ENCODE measurements at regions not wholly inside any gene's neighbourhood (a gene's known extent, or its start where the extent isn't known, plus 50 kb on each side); places are given as distances from the start of the nearest gene placed in this dataset.

GRCh38 chr6:40661726-40662125 is 74.6 kb upstream of the LRFN2 start:
- TF ChIP-seq EZH2 (IDR thresholded peaks at IDR 0.05; ENCODE audit: insufficient read depth, low read length): no peak
- TF ChIP-seq, protein P1, sequence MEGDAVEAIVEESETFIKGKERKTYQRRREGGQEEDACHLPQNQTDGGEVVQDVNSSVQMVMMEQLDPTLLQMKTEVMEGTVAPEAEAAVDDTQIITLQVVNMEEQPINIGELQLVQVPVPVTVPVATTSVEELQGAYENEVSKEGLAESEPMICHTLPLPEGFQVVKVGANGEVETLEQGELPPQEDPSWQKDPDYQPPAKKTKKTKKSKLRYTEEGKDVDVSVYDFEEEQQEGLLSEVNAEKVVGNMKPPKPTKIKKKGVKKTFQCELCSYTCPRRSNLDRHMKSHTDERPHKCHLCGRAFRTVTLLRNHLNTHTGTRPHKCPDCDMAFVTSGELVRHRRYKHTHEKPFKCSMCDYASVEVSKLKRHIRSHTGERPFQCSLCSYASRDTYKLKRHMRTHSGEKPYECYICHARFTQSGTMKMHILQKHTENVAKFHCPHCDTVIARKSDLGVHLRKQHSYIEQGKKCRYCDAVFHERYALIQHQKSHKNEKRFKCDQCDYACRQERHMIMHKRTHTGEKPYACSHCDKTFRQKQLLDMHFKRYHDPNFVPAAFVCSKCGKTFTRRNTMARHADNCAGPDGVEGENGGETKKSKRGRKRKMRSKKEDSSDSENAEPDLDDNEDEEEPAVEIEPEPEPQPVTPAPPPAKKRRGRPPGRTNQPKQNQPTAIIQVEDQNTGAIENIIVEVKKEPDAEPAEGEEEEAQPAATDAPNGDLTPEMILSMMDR (IDR thresholded peaks at IDR 0.05; ENCODE audit: insufficient read depth, low read depth, low read length): no peak

Measured in astrocyte (in vitro differentiated cells and primary cell).